GM12892 (cell line): ENCODE measurements at regions not wholly inside any gene's neighbourhood (a gene's known extent, or its start where the extent isn't known, plus 50 kb on each side); places are given as distances from the start of the nearest gene placed in this dataset.

Experiments used
- DNase-seq: peaks from one replicate; pipeline ENCODE4 v3.0.0; 2011; ENCODE audit not compliant: insufficient read length
- FAIRE-seq: peaks from 2 replicates; lab custom pipeline; 2011; peaks lifted over from hg19 to GRCh38; lab: Jason Lieb, UNC
- POLR2A ChIP-seq: IDR thresholded peaks from 2 replicates; pipeline ENCODE4 v1.6.1; 2011; ENCODE audit warnings: low read depth, low read length, control low read depth
- POLR2AphosphoS5 ChIP-seq: IDR thresholded peaks from 2 replicates; pipeline ENCODE4 v1.6.1; 2011; ENCODE audit warnings: low read depth, low read length, control low read depth
- TAF1 ChIP-seq: IDR thresholded peaks from 2 replicates; pipeline ENCODE4 v1.6.1; 2011; ENCODE audit warnings: low read depth, mild to moderate bottlenecking, control low read depth, low read length, borderline replicate concordance

DNA sequence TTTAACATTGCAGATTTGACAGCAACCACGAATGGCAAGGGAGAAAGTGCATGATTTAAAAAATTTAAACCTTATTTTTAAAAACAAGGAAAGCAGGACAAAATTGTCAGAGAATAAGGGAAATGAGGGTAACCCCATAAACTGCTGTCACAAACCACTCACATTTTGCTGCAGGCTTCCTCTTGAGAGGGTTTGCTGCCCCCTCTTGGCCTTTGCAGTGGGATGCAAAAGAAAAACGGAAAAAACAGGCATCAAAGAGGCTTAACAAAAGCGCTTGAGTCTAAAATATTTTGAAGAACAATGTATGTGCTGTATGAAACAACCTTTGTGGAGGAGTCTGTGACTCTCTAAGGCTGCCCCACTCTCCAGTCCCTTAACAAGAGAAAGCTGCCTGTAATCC, 91.6 kb downstream of the TMX3 start:
- no peak for FAIRE-seq
- TF ChIP-seq POLR2A (no peak), POLR2AphosphoS5 (no peak), TAF1 (no peak)

DNA sequence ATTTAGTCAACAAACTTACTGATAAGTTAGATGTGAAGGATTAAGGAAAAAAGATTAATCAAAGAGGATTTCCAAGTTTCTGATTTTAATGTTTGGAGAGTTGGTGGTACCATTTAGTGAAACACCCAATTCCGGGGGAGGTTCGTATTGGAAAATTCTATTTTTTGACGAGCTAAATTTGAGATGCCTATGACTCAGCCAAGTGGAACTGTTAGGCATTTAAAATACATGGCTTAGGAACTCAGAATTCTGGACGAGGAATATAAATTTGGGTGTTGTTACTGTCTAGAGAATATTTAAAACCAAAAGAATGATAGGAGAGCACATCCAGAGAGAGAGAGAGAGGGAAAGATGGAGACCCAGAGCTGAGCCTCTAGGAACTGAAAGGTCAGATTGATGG, 103.6 kb downstream of the TMX3 start:
- no peak for FAIRE-seq
- DNase-seq, result no peak
- TF ChIP-seq POLR2A, result no peak
- no peak for TF ChIP-seq POLR2AphosphoS5
- TF ChIP-seq TAF1, result no peak

More for the DNA sequence above, 91.6 kb downstream of the TMX3 start:
- peak; percentile 9 for DNase-seq

GRCh38 chr18:68608851-68609490, 105.9 kb downstream of the TMX3 start:
- DNase-seq, result no peak
- no peak for FAIRE-seq
- TF ChIP-seq TAF1, result no peak
- TF ChIP-seq POLR2AphosphoS5, result no peak
- no peak for TF ChIP-seq POLR2A

DNA sequence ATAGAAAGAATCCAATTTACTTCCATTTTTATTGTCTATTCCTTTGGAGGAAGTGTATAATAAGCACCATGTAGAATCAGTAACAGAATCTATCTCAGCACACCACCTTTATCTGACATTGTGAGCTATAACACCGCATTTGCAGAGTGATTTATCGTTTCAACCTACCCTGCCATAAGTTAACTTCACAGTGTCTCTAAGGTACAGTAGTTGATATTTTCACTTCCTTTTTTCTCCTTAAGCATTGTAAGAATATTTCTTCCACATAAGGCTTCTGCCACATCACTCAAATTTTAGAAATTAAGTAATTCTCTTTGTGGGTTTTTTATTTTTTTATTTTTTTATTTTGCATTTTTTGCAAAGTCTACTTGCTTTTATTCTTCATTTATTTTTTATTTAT, 107.1 kb downstream of the TMX3 start:
- TF ChIP-seq POLR2A (no peak), TAF1 (no peak), POLR2AphosphoS5 (no peak)
- FAIRE-seq (no peak), DNase-seq (no peak)

GRCh38 chr18:68604256-68604655, 110.7 kb downstream of the TMX3 start:
- FAIRE-seq, result no peak
- no peak for DNase-seq
- TF ChIP-seq TAF1, result no peak
- no peak for TF ChIP-seq POLR2AphosphoS5
- no peak for TF ChIP-seq POLR2A

DNA sequence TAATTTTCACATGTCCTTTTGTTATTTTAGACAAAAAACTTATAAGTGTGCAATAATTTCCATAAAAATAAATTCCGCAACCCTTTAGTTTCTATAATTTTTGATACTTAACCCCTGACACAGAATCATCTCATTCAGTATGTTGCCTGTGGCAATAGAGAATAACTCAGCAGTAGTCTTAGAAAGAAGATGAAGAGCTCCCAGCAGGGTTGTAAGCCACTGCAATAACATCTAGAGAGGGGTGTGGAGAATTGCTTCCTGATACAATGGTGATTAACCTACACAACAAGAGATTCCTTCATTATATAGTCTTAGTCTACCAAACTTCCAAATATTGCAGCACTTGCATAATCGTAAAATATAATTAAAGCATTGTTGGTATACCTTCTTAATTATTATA, 118.9 kb downstream of the TMX3 start:
- FAIRE-seq (no peak), DNase-seq (no peak)
- TF ChIP-seq POLR2AphosphoS5 (no peak), POLR2A (no peak), TAF1 (no peak)

DNA sequence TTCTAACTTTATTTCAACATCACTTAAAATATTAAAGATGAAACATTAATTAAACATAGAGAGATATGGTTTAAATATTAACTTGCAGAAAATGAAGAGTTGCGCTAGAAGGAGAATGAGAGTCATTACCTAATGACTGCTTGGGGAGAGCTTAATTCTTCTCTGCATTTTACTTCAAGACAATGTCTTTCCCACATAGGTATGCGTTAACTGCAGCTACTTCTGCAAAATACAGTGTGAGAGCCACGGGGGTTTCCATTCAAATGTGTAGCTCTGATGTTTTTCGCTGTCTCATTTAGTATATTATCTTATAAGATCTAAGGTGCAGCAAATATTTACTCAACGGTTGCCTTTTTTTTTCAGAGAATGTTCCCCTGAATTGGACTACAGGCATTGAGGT, 126.7 kb downstream of the TMX3 start:
- no peak for FAIRE-seq
- no peak for TF ChIP-seq TAF1
- no peak for TF ChIP-seq POLR2A
- TF ChIP-seq POLR2AphosphoS5, result no peak
- DNase-seq, result no peak

- TF ChIP-seq POLR2A (no peak), POLR2AphosphoS5 (no peak), TAF1 (no peak)
- DNase-seq, result no peak
- FAIRE-seq, result no peak
Measured at GRCh38 chr18:68583685-68584084, 131.2 kb downstream of the TMX3 start.

- DNase-seq (no peak), FAIRE-seq (no peak)
- no peak for TF ChIP-seq POLR2A
- no peak for TF ChIP-seq TAF1
Measured at GRCh38 chr18:68574311-68574710, 140.6 kb downstream of the TMX3 start.

- DNase-seq (no peak), FAIRE-seq (no peak)
- TF ChIP-seq POLR2AphosphoS5, result no peak
- no peak for TF ChIP-seq POLR2A
- no peak for TF ChIP-seq TAF1
Measured at GRCh38 chr18:68569936-68570335, 145.0 kb downstream of the TMX3 start.

DNA sequence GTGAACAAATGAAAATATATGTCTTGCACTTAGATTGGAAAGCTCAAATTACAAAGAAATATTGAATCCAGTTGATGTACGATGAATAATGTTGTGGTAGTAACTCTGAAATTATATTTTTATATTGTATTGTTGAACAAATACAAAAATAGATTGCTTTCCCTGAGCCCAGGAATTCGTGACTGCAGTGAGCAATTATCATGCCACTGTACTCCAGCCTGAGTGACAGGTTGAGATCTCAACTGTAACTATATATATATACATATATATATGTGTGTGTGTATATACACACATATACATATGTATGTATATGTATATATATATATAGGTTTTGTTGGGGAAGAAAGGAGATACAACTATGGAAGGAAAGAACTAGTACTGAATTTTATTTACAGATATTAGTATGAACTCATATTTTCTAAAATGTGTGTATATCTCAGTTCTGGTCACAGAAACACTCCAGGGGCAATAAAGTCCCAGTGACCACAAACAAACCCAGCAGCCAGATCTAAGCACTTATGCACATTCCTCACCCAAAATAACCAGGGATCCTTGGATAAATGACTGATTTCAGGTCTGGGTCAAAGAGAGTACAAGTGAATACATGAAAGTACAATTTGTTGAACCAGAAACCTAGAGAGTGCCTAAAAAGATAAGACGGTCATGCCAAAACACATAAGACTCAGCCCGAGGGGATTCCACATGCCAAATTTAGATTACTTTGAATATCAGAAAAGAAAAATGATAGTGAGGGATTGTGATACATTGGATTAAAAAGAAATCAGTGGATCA, 146.3 kb downstream of the TMX3 start:
- DNase-seq (no peak), FAIRE-seq (no peak)
- TF ChIP-seq POLR2A, result no peak
- TF ChIP-seq TAF1, result no peak
- TF ChIP-seq POLR2AphosphoS5, result no peak

DNA sequence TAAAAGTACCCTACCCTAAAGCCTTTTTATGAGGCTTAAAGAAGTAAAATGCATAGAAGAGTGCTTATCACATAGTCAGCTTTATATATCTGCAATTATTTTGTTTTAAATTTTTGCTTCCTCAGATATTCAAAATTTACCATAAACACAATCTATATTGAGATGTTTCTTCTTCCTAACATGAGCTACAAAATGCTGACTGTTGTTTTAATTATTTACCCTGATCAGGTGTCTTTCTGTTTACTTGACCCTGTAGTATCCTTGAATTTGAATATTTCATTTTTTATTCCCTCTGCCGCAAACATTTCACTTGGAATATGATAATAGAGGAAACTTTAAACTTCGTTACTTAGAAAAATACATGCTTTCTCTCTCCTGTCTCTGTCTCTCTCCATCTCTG, 147.9 kb downstream of the TMX3 start:
- no peak for DNase-seq
- TF ChIP-seq TAF1 (no peak), POLR2A (no peak), POLR2AphosphoS5 (no peak)
- FAIRE-seq, result no peak

DNA sequence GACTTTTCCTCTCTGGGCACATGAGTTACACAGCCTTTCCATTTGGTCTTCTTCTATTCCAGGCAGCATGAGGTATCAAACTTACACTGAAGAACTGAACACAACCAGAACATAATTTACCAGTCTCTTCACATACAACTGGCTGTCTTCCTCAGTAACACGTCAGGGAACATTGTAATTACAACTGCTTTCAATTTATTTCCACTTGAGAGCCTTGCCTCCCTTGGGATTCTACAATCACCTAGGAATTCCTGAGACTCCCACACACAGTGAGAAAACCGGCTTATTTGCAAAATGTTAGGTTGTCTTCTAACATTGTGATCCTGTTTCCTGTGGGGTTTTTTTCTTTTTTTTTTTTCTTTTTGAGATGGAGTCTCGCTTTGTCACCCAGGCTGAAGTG, 149.9 kb downstream of the TMX3 start:
- TF ChIP-seq POLR2AphosphoS5 (no peak), POLR2A (no peak), TAF1 (no peak)
- DNase-seq, result no peak
- no peak for FAIRE-seq
